ENCODE measurements at regions not wholly inside any gene's neighbourhood (a gene's known extent, or its start where the extent isn't known, plus 50 kb on each side); places are given as distances from the start of the nearest gene placed in this dataset.

- Mint-ChIP-seq H3K36me3 (ENCODE audit: low read depth) (peaks cover 5% of the 10 kb centered on the region), H3K4me3 (no peak overlapping the region), H3K4me1 (no peaks in the 10 kb centered on the region), H3K9me3 (peaks cover 42% of the 10 kb centered on the region), H3K27me3 (ENCODE audit: low read depth, poor library complexity) (peaks cover 2% of the 10 kb centered on the region), H3K27ac (no peak overlapping the region)
- DNase-seq, result no peak
- no peak for TF ChIP-seq CTCF (IDR thresholded peaks at IDR 0.05)
These were observed 55.4 kb upstream of the ATP5MC3 start for GRCh38 chr2:175236930-175237329.

DNA sequence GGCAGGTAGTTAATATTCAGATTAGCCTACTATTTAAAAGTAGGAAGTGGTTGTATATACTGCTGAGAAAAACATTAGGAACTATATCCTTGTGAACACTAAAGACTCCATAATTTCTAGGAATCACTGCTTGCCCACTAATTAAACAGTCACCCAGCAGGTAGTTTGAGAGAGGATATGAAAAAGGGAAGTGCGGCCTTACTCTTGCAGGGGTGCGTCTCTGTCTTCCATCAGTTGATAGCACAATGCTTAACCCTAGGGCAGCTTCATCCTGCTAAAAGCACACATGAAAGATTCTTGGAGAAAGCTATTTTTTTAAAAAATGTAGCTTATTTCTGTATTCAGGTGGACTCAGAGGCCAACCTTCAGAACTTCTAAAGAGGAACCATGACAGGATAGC lies 53.1 kb upstream of the ATP5MC3 start:
- Mint-ChIP-seq H3K36me3 (ENCODE audit: low read depth) (peaks cover 5% of the 10 kb centered on the region), H3K4me1 (no peaks in the 10 kb centered on the region), H3K27ac (no peak overlapping the region), H3K9me3 (peaks cover 25% of the 10 kb centered on the region), H3K27me3 (ENCODE audit: low read depth, poor library complexity) (peaks cover 2% of the 10 kb centered on the region), H3K4me3 (no peak overlapping the region)
- no peak for TF ChIP-seq CTCF (IDR thresholded peaks at IDR 0.05)
- DNase-seq, result no peak

DNA sequence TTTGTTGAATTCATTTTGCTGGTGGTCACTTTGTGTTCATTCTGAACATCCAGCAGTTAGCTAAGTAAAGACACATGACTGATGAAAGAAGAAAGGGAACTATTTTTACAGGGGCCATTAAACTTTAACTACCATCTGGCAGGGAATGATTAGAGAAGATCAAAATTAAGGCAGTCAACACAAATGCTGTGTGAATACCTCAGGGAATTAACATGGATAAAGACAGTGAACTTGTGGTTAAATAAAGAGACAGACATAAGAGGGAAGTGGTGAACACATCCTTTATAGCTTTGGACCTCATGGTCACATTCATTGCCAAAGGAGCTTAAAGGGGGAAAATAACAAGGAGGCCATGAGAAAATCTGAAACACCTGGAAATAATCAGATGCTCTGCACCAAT lies 52.6 kb upstream of the ATP5MC3 start:
- no peak for TF ChIP-seq CTCF (IDR thresholded peaks at IDR 0.05)
- DNase-seq, result no peak
- H3K36me3 Mint-ChIP-seq (ENCODE audit: low read depth), result peaks cover 5% of the 10 kb centered on the region
- H3K9me3 Mint-ChIP-seq, result peaks cover 20% of the 10 kb centered on the region
- H3K27ac Mint-ChIP-seq, result no peak overlapping the region
- no peaks in the 10 kb centered on the region for H3K4me1 Mint-ChIP-seq
- H3K27me3 Mint-ChIP-seq (ENCODE audit: low read depth, poor library complexity), result peaks cover 2% of the 10 kb centered on the region
- no peak overlapping the region for H3K4me3 Mint-ChIP-seq

DNA sequence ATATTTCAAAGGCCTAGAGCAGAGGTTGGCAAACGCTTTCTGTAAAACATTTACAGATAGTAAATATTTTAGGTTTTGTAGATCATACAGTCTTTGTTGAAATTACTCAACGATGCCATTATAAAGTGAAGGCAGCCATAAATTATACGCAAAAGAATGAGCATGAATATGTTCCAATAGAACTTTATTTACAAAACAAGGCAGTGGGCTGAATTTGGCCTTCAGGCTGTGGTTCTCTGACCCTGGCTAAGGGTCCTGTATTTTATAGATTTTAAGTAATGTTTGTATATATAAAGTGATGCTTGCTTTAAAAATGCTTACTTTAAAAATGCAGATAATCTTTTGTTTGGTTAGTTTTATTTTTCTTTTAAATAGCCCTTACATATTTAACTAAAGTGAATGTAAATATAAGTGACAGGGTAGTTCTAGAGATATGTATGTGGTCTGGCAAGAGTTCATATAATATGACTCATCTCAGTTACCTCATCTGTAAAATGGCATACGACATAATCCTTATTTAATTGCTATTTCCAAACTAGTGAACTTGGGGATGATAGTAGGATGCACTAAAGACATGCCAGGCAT lies 51.7 kb upstream of the ATP5MC3 start:
- H3K4me3 Mint-ChIP-seq, result no peak overlapping the region
- peaks cover 11% of the 10 kb centered on the region for H3K9me3 Mint-ChIP-seq
- peaks cover 2% of the 10 kb centered on the region for H3K36me3 Mint-ChIP-seq (ENCODE audit: low read depth)
- no peak for DNase-seq
- peaks cover 2% of the 10 kb centered on the region for H3K27me3 Mint-ChIP-seq (ENCODE audit: low read depth, poor library complexity)
- H3K4me1 Mint-ChIP-seq, result no peaks in the 10 kb centered on the region
- no peak overlapping the region for H3K27ac Mint-ChIP-seq
- no peak for TF ChIP-seq CTCF (IDR thresholded peaks at IDR 0.05)

Measured in nephron progenitor cell (in vitro differentiated cells).